ENCODE measurements at regions not wholly inside any gene's neighbourhood (a gene's known extent, or its start where the extent isn't known, plus 50 kb on each side); places are given as distances from the start of the nearest gene placed in this dataset.

DNA sequence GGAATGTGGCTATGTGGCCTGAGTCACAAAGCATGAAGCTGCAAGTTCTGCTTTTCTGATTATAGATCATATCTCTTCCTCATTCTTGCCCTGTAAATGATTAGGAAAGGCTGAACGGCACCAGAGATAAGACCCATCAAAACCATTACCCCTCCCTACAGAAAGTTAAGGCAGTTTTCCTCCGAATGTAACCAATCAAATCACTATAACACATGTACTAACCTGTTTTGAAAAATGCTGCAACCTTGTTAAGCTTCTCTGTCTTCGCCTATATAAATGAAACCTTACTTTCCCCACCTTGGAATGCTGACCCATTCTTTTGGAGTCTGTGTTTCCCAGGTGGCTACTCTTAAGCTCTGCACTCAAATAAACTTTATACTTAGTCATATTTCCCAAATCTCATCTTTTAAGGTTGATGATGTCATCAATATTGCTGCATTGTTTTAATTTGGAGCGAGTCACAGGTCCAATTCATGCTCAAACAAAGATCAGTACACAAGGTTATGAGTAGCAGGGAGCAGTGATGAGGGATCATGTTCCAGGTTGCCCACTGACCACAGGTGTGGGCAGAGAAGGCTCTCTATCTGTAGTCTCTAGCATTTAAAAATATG, 662.3 kb downstream of the IRS1 start:
- no peaks in the 10 kb centered on the region for H3K9me2 ChIP-seq (replicated peaks; ENCODE audit: insufficient read depth)
- peak; percentile 7 for DNase-seq (ENCODE audit: low spot score)
- H3K79me2 ChIP-seq = no peaks in the 10 kb centered on the region
- H4K20me1 ChIP-seq (ENCODE audit: insufficient read depth, poor library complexity, severe bottlenecking) = no peaks in the 10 kb centered on the region
- H3K36me3 ChIP-seq (replicated peaks; ENCODE audit: insufficient read depth, low read depth) = no peaks in the 10 kb centered on the region
- no peaks in the 10 kb centered on the region for H3K27me3 ChIP-seq
- H3K4me2 ChIP-seq = peak overlapping the region; percentile 27
- no peaks in the 10 kb centered on the region for H3K9me3 ChIP-seq (ENCODE audit: low read depth)
- peak overlapping the region; percentile 90 for H3K27ac ChIP-seq
- no peak overlapping the region for H3K4me3 ChIP-seq
- peak overlapping the region; percentile 23 for H2AFZ ChIP-seq
- TF ChIP-seq EZH2 (IDR thresholded peaks at IDR 0.05; ENCODE audit: borderline replicate concordance) = no peak
- TF ChIP-seq EZH2phosphoT487 (IDR thresholded peaks at IDR 0.05; ENCODE audit: low read depth, severe bottlenecking, unreplicated experiment) = no peak
- TF ChIP-seq, protein P1, sequence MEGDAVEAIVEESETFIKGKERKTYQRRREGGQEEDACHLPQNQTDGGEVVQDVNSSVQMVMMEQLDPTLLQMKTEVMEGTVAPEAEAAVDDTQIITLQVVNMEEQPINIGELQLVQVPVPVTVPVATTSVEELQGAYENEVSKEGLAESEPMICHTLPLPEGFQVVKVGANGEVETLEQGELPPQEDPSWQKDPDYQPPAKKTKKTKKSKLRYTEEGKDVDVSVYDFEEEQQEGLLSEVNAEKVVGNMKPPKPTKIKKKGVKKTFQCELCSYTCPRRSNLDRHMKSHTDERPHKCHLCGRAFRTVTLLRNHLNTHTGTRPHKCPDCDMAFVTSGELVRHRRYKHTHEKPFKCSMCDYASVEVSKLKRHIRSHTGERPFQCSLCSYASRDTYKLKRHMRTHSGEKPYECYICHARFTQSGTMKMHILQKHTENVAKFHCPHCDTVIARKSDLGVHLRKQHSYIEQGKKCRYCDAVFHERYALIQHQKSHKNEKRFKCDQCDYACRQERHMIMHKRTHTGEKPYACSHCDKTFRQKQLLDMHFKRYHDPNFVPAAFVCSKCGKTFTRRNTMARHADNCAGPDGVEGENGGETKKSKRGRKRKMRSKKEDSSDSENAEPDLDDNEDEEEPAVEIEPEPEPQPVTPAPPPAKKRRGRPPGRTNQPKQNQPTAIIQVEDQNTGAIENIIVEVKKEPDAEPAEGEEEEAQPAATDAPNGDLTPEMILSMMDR (IDR thresholded peaks at IDR 0.05; ENCODE audit: poor library complexity) = no peak
- WGBS (ENCODE audit: low lambda C conversion rate, missing lambda C conversion rate) = 41% methylated on average over 4 of the region's 4 CpGs
- H3K4me1 ChIP-seq (ENCODE audit: insufficient read depth) = peaks cover 11% of the 10 kb centered on the region

DNA sequence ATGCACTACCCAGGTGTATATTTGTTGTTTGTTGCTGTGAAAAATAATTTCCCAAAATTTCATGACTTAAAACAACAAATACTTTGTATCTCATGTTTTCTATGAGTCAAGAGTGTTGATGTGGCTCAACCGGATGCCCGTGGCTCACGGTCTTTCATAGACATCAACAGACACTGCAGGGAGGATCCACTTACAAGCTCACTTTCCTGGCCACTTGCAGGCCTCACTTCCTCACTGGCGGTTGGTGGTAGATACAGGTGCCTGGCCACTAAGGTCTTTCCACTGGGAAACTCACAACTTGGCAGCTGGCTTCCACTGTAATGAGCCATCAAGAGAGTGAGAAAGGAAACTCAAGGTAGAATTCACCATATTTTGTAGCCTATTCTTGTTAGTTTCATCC, 662.9 kb downstream of the IRS1 start:
- DNase-seq (ENCODE audit: low spot score) = peak; percentile 13
- no peak overlapping the region for H3K4me3 ChIP-seq
- whole genome bisulfite sequencing (ENCODE audit: low lambda C conversion rate, missing lambda C conversion rate) = 93% methylated on average over 4 of the region's 4 CpGs
- H3K36me3 ChIP-seq (replicated peaks; ENCODE audit: insufficient read depth, low read depth) = no peaks in the 10 kb centered on the region
- no peaks in the 10 kb centered on the region for H4K20me1 ChIP-seq (ENCODE audit: insufficient read depth, poor library complexity, severe bottlenecking)
- H3K9me2 ChIP-seq (replicated peaks; ENCODE audit: insufficient read depth) = no peaks in the 10 kb centered on the region
- no peak overlapping the region for H3K4me2 ChIP-seq
- TF ChIP-seq, protein P1 (IDR thresholded peaks at IDR 0.05; ENCODE audit: poor library complexity) = no peak
- no peak for TF ChIP-seq EZH2phosphoT487 (IDR thresholded peaks at IDR 0.05; ENCODE audit: low read depth, severe bottlenecking, unreplicated experiment)
- TF ChIP-seq EZH2 (IDR thresholded peaks at IDR 0.05; ENCODE audit: borderline replicate concordance) = no peak
- H3K4me1 ChIP-seq (ENCODE audit: insufficient read depth) = peaks cover 11% of the 10 kb centered on the region
- no peaks in the 10 kb centered on the region for H3K27me3 ChIP-seq
- H3K27ac ChIP-seq = peak overlapping the region; percentile 90
- no peaks in the 10 kb centered on the region for H3K9me3 ChIP-seq (ENCODE audit: low read depth)
- no peaks in the 10 kb centered on the region for H3K79me2 ChIP-seq
- peak overlapping the region; percentile 23 for H2AFZ ChIP-seq

DNA sequence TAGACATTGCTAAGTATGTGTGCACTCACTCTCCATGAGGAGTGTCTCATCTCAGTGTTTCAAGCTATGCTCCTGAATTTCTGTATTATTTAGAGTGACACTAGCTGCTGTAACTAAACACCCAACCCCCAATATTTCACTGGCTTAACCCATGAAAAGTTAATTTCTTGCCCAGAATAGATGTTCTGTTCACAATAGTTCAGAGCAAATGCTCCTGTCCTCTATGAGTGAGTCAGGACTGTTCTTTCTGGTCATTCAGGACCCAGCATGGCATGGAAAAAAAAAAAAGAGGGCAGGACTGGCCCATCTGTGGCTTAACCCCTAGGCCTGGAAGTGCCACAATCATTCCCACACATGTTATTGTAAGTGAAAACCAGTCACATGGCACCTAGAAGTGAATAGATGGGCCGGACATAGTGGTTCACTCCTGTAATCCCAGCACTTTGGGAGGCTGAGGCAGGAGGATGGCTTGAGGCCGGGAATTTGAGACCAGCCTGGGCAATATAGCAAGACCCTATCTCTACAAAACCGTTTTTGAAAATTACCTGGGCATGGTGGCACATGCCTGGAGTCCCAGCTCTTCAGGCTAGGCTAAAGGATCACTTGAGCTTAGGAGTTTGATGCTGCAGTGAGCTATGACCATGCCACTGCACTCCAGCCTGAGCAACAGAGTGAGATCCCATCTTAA, 663.6 kb downstream of the IRS1 start:
- no peak for DNase-seq (ENCODE audit: low spot score)
- no peaks in the 10 kb centered on the region for H3K27me3 ChIP-seq
- H4K20me1 ChIP-seq (ENCODE audit: insufficient read depth, poor library complexity, severe bottlenecking) = no peaks in the 10 kb centered on the region
- H3K9me2 ChIP-seq (replicated peaks; ENCODE audit: insufficient read depth) = no peaks in the 10 kb centered on the region
- H3K4me3 ChIP-seq = no peak overlapping the region
- H3K4me1 ChIP-seq (ENCODE audit: insufficient read depth) = peaks cover 11% of the 10 kb centered on the region
- H3K36me3 ChIP-seq (replicated peaks; ENCODE audit: insufficient read depth, low read depth) = no peaks in the 10 kb centered on the region
- H3K4me2 ChIP-seq = no peak overlapping the region
- 93% methylated on average over 3 of the region's 3 CpGs for WGBS (ENCODE audit: low lambda C conversion rate, missing lambda C conversion rate)
- H3K27ac ChIP-seq = peak overlapping the region; percentile 90
- TF ChIP-seq EZH2phosphoT487 (IDR thresholded peaks at IDR 0.05; ENCODE audit: low read depth, severe bottlenecking, unreplicated experiment) (no peak), EZH2 (IDR thresholded peaks at IDR 0.05; ENCODE audit: borderline replicate concordance) (no peak)
- TF ChIP-seq, protein P1 (IDR thresholded peaks at IDR 0.05; ENCODE audit: poor library complexity) = no peak
- H3K79me2 ChIP-seq = no peaks in the 10 kb centered on the region
- no peaks in the 10 kb centered on the region for H3K9me3 ChIP-seq (ENCODE audit: low read depth)
- no peak overlapping the region for H2AFZ ChIP-seq

Data from hepatocyte (in vitro differentiated cells).